HG03097 (cell line): ENCODE measurements at regions not wholly inside any gene's neighbourhood (a gene's known extent, or its start where the extent isn't known, plus 50 kb on each side); places are given as distances from the start of the nearest gene placed in this dataset.
"Not testable (repeated sequence)": the region's sequence is repeated elsewhere in the genome, so short reads cannot be mapped to it uniquely, and the experiment has no call there.

Experiments
- ATAC-seq: cut with Tn5 transposase; IDR thresholded peaks from one replicate; pipeline ENCODE4 v1.9.1; 2021; ENCODE audit not compliant: unreplicated experiment, low FRiP score

- ATAC-seq, result no peak
Measured at GRCh38 chr13:73167028-73167820, 108.4 kb downstream of the KLF5 start.

- ATAC-seq, result no peak
Measured at GRCh38 chr13:73166204-73166603, 107.4 kb downstream of the KLF5 start.

- no peak for ATAC-seq
Measured at GRCh38 chr13:73162912-73163911, 104.4 kb downstream of the KLF5 start.

DNA sequence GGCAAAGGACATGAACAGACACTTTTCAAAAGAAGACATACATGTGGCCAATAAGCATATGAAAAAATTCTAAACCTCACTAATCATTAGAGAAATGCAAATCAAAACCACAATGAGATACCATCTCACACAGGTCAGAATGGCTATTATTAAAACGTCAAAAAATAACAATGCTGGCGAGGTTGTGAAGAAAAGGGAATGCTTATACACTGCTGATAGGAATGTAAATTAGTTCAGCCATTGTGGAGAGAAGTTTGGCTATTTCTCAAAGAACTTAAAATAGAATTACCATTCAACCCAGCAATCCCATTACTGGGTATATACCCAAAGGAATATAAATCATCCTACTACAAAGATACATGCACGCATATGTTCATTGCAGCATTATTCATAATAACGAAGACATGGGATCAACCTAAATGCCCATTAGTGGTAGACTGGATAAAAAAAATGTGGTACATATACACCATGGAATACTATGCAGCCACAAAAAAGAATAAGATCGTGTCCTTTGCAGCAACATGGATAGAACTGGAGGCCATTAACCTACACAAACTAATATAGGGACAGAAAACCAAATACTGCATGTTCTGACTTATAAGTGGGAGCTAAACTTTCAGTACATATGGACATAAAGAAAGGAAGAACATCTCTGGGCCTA lies 101.7 kb downstream of the KLF5 start:
- ATAC-seq, result not testable (repeated sequence)

DNA sequence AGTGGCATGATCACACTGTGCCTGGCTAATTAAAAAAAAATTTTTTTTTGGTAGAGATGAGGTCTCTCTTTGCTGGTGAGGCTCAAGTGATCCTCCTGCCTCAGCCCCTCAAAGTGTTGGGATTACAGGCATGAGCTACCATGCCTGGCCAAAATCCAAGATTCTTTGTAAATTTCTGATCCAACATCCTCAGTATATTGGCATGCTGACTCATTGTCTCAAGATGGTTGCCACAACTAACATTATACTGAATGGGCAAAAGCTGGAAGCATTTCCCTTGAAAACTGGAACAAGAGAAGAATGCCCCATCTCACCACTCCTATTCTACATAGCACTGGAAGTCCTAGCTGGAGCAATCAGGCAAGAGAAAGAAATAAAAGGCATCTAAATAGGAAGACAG lies 100.0 kb downstream of the KLF5 start:
- no peak for ATAC-seq

GRCh38 chr13:73157031-73157430 lies 98.2 kb downstream of the KLF5 start:
- ATAC-seq, result no peak

DNA sequence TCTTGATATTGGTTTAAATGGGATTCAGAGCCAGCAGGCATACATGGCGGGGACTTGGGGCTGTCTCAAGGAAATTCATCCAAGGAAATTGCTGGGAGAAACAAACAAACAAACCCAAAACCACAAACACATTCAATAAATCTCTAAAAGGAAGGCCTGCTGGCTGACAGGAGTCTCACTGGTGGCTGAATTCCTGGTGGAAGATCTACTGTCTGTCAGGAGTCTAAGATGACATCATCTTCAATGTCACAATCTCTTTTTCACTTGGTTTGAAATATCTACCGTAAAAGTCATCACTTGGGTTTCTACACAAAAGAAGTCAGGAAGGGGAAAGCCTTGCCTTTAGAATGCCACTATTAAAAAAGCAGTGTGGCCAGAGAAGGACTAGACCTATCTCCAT lies 87.9 kb downstream of the KLF5 start:
- no peak for ATAC-seq

- no peak for ATAC-seq
Measured at GRCh38 chr13:73142071-73142470, 83.3 kb downstream of the KLF5 start.

- no peak for ATAC-seq
Measured at GRCh38 chr13:73141292-73141771, 82.5 kb downstream of the KLF5 start.

DNA sequence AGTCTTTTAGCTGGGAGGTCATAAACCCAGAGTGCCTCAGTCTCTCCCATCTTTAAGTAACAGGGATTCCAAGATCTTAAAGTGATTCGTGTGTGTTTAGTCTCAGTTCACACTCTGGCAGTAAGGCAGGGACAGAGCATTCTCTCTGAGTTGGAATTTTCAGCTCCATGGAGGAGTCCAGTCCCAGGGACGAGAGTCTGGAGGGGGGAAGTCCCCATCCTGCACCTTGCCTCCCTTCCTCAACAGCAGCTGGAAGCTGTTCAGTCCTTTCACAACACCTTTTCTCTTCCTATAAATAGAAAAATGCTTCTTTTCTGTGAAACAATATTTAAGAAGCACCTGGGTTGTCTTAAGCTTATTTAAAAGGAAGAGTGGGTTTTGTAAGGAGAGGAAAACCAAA lies 82.0 kb downstream of the KLF5 start:
- ATAC-seq, result no peak

DNA sequence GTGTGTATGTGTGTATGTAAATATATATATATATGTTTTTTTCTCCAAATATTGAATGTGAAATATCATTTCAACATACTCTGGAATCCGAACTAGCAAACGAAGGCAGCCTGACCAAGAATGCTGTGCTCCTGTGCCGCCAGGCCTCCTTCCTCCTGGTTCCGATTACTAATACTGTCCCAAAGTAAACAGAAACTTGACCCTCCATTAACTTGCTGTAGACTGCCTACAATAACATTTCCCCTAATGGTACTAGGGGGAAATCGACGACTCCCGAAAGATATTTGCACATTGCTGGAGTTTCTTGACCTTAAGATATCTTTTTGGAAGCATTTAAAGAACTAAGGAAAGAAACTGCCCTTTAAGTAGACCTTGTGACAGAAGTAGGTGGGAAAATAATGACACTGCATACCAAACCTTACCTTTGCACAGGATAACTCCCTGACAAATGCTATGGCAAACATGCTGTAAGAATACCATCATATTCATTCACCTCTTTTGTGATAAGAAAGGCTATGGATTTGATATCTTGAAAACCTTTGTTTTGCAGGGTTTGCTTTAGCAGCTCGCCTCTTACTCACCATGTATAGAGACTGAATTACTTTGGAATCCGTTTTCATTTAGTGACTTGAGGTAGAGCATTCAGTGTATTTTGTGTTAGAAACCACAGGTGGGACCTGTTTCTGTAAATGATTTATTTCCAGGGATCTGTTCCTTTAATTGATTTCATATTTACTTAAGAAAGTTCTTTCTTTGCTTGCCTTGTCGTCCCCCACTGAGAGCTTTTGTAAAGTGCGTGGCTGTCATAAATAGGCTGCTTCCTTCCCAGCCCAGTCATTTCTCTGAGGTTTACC lies 80.1 kb downstream of the KLF5 start:
- ATAC-seq, result no peak

DNA sequence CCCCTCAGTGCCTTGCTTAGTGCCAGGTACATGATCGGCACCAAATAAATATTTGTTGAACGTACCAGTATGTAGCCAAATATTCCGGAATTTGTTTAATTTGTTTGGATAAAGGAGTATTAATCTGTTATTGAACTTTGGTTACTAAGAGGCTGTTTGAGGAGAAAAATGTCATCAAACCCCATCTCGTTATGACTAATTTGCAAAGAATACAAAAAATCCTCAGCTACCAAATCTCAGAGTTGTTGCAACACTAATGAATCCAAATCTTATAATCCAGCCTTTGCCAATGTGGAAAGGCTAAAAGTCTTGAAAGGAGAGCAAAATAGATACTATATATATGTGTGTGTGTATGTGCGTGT lies 79.5 kb downstream of the KLF5 start:
- ATAC-seq, result no peak

DNA sequence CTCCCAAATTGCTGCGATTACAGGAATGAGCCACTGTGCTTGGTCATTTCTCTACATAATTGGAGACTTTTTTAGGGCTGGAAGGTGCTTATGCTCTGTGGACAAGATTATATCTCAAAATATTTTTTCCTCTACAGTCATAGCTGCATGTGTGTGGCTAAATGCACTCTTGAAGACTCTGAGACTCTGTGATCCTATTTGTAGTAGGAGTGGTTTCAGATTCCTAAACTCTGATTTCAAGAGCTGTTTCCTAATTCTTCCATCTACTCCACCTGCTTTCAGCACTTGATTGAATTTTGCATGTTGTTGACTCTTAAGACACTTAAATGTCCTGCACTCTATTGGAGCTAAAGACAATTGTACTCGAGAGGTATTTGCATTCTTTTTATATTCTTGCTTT lies 78.0 kb downstream of the KLF5 start:
- ATAC-seq, result no peak

DNA sequence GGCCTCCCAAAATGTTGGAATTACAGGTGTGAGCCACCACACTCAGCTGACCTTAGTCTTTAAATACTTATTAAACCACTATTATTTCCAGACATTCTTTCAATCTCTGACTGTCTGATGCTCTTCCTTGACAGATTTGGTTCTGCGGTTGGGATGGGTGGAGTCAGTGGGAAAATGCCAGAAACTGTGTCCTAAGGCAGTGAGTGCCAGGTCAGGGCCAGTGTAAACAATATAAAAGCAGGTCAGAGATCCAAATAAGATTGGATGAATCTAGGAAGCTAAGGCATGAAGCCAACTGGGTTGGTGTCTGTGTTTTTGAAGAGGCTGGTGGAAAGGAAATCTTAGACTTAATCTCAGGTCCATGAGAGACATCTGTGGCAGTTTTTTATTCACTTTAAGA lies 74.7 kb downstream of the KLF5 start:
- no peak for ATAC-seq

DNA sequence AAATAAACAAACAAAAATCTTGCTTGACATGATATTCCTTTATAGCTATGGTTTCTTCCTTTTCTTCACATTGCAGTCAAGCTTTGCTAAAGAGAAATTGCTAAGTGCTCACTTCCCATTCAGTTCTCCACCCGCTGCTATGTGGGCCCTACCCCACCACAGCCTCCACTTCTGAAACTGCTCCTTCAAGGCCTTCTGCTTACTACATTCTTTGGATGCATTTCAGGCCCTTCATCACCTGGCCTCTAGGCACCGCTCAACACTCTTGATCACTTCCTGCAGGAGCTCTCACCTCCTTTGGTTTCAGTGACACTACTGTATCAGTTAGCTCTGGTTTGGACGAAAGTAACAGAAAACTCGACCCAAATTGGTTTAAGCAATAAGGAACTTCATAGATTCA lies 72.4 kb downstream of the KLF5 start:
- ATAC-seq, result no peak

GRCh38 chr13:73129023-73129422 lies 70.2 kb downstream of the KLF5 start:
- no peak for ATAC-seq
